ENCODE measurements at regions not wholly inside any gene's neighbourhood (a gene's known extent, or its start where the extent isn't known, plus 50 kb on each side); places are given as distances from the start of the nearest gene placed in this dataset.

DNA sequence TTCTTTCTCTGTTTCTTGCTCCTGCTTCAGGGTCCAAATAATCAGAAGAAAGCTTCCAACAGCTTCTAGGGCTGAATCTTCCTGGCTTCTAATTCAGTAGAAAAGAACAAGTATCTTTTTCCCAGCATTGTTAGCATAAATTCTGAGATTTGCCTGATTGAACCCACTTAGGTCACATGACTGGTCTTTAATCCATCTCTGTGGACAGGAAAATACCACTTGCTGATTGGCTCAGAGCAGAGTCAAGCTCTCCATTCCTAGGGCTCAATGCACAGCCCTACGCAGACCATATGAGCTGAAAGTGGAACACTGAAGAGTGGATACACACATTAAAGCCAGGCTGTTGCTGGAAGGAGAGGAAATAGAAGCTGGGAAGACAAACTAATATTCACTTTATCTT is 99.6 kb upstream of the RPL34 start:
- TF ChIP-seq EP300 (IDR thresholded peaks at IDR 0.05; ENCODE audit: low read depth in 2 of 2, low read length in 2 of 2) (no peak), EP300 (CRISPR knock-in tag; IDR thresholded peaks at IDR 0.05; ENCODE audit: borderline replicate concordance) (no peak), RFX5 (IDR thresholded peaks at IDR 0.05; ENCODE audit: low read depth, low read length) (no peak), TAF1 (CRISPR knock-in tag; IDR thresholded peaks at IDR 0.05) (no peak), CEBPB (IDR thresholded peaks at IDR 0.05; ENCODE audit: borderline replicate concordance, low read depth, low read length) (no peak)
- TF ChIP-seq, protein P1, sequence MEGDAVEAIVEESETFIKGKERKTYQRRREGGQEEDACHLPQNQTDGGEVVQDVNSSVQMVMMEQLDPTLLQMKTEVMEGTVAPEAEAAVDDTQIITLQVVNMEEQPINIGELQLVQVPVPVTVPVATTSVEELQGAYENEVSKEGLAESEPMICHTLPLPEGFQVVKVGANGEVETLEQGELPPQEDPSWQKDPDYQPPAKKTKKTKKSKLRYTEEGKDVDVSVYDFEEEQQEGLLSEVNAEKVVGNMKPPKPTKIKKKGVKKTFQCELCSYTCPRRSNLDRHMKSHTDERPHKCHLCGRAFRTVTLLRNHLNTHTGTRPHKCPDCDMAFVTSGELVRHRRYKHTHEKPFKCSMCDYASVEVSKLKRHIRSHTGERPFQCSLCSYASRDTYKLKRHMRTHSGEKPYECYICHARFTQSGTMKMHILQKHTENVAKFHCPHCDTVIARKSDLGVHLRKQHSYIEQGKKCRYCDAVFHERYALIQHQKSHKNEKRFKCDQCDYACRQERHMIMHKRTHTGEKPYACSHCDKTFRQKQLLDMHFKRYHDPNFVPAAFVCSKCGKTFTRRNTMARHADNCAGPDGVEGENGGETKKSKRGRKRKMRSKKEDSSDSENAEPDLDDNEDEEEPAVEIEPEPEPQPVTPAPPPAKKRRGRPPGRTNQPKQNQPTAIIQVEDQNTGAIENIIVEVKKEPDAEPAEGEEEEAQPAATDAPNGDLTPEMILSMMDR (CRISPR knock-in tag; IDR thresholded peaks at IDR 0.05), result no peak
- TF ChIP-seq, protein P2, sequence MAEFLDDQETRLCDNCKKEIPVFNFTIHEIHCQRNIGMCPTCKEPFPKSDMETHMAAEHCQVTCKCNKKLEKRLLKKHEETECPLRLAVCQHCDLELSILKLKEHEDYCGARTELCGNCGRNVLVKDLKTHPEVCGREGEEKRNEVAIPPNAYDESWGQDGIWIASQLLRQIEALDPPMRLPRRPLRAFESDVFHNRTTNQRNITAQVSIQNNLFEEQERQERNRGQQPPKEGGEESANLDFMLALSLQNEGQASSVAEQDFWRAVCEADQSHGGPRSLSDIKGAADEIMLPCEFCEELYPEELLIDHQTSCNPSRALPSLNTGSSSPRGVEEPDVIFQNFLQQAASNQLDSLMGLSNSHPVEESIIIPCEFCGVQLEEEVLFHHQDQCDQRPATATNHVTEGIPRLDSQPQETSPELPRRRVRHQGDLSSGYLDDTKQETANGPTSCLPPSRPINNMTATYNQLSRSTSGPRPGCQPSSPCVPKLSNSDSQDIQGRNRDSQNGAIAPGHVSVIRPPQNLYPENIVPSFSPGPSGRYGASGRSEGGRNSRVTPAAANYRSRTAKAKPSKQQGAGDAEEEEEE (CRISPR knock-in tag; IDR thresholded peaks at IDR 0.05; ENCODE audit: borderline replicate concordance), result no peak
